AG08395 (cell line): ENCODE measurements at regions not wholly inside any gene's neighbourhood (a gene's known extent, or its start where the extent isn't known, plus 50 kb on each side); places are given as distances from the start of the nearest gene placed in this dataset.

Source experiments
- DNase-seq: peaks from one replicate; pipeline ENCODE4 v3.0.0; 2012; ENCODE audit warnings: mixed read lengths, low spot score

DNA sequence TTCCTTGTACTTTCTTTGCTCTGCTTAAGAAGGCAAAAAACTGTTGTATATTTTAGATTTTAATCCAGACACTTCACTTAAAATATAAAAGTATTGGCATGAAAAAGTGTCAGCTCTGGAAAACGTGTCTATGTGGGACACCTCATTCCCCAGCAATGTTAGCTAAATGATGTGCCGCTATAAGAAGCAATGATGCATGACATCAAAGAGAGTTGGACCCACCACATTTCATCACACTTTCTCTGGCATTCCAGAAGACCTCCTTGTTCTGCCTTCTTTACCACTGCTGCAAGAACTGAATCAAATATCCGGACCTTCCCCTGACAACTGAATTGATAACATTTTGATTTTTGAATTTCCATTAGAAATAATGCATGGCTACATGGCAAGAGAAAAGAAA lies 242.4 kb upstream of the TANK start:
- no peak for DNase-seq

DNA sequence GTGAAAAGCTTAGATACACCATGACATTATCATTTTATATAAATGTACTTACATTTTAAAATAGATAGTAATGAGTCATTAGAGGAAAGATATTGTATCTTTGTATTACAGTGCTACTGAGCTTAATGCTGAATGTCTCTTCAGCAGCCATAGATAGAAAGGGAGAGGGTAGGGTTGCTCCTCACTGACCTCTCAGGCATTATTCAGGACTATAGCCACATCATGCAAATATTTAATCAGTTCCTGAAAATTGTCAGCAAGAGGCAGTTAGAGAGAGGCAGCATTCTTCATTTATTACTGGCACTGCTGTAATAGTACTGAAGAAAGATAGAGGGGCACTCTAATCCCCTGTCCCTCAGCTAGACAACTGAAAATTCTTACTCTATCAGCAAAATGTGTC lies 242.0 kb upstream of the TANK start:
- no peak for DNase-seq

DNA sequence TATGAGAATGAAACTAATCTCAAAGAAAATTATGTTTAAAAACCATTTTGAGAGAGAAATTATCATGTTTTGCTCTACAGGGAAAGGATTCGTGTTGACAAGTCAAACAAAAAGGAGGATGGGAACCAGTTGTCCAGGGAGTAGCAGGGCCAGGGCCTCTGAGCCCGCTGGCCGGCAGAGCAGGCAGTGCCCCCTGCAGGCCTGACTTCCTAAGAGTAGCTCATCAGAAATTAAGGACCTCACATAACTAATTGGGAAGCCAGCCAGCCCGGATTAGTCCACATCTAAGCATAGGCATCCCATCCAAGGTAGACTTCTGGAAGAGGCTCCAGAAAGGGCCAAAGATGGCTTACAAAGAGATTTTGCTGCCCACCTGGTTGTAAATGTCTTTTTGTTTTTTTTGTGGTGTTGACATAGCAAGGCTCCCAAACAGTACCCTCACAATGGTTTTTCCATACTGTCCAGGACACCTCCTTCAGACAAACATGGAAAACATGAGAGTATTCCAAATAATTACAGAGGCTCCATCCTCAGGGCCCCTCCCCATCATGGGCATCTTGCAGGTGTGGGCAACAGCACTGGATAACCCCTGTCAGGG lies 241.2 kb upstream of the TANK start:
- peak; percentile 14 for DNase-seq

DNA sequence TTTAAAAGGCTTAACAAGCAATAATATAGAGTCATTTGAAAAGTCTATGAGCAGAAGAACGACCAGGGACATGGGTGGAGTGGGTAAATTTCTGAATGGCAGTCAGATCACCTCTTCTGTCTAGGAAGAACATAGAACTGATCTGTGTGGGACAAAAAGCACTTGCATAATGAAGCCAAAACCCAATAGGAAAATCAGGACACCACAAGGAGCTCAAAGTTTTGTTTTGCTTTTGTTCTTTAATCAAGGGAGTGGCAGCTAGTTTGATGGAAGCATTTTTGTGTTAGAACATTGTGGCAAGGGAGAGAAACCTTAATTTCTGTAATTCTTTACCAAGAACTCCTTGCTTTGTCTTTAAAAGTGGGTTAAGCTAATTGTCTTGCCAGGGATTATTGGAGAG lies 240.2 kb upstream of the TANK start:
- no peak for DNase-seq

DNA sequence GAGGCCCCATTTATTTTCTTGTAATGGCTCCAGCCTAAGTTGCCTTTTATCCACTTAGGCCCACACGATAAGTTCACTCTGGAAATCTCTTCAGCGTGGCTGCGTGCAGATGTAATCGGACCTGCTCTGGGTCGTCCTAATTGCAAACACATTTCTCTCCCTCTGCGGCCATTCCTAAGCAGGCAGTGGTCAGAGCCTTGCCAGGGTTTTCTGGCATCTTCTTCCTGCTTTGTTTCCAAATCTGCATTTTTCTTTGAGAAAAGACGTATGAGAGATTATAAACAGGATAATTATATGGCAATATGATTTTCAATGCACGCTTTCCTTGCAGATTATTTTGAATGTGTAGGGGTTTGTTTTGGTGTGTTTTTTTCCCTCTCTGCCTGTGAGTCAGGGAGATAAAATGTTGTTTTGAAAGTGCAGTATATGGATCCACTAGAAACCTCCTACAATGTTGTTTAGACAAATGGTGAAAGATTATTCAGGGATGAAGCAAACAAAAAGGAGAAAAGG lies 239.4 kb upstream of the TANK start:
- DNase-seq: peak; percentile 93

DNA sequence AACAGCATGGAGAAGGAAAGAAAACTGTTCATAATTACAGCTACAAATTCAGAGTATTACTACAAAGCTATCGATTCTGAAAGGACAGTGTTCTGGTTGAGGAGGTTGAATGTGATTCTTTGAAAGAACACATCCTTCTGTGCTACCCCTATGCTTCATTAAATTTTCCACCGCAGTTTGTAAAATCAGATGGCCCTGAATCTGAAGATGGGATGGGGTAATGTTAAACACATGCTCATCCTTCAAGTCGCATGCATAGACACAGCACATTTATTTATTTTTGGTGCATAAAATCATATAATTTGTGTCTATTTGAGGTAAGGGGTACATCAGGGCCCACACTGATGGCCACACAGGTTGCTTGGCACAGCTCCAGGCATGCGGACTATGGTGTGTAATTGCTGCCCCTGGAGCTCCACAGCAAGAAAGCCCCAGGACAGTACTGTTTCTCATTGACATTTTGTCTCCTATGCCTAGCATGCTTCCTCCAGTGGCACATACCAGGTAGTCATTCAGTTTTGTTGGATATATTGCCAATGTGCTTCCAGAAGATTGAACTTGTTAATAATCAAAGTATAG lies 238.8 kb upstream of the TANK start:
- DNase-seq: no peak

DNA sequence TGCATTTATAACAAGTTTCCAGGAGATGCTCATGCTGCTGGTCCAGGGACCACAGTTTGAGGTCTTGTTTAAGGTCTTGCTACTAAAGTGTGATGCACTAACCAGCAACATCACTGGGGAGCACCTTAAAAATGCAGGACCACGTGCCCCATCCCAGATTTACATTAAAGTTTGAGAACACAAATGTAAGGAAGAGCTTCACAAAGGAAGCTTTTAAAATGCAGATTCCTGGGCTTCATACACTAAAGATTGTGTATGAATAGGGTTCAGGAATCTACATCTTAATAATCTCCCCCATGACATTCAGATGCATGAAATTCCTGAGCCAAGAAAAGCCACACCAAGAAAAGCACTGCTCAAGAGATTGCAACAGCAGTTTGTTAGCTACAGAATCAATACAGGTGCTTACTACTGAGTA lies 235.3 kb upstream of the TANK start:
- DNase-seq: no peak

DNA sequence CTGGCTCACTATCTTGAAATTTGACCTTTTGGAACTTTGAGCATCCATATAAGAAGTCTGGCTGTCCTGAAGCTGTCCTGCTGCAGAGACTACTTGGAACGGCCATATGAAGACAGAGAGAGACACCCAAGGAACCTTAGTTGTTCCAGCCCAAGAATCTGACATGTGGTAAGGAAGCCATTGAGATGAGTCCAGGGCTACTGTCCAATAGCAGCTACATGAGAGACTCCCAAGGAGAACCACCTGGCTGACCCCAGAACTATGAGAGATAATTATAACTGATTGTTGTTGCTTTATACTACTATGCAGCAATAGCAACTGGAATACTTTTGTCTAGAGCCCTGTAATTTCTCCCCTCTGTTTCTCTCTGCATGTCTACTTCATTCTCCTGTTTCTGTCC lies 234.3 kb upstream of the TANK start:
- DNase-seq: no peak

DNA sequence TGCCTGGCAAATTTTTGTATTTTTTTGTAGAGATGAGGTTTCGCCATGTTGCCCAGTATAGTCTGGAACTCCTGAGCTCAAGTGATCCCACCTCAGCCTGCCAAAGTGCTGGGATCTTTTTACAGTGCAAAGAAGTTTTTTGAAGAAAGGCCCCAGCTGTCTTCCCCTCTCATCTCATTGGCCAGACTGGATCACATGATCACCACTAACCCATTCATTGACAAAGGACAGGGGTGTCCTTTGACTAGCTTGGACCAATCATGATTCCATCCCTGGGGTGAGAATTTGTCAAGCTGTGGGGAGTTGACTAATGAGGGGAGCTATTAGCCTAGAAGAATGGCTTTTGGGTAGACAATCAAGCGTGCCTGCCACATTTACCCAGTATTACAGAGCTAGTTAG lies 232.9 kb upstream of the TANK start:
- no peak for DNase-seq

DNA sequence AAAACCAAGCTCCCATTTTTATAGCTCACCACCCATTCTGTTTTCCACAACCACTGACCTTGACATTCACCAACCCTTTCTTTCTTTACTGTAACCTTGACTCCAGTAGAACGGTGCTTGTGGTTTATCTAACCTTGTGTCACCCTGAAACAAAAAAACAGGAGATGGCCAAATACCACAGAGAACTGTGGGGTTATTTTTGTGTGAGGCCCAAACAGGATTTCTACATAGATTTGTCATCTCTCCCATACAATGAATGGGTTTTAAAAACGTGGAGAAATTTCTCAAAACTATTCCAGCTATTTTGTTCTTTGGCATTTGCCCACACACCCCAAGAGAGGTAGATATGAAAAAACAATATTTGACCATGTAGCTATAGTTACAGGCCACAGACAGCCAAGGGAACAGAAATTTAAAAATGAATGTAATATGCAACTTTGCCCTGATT lies 231.3 kb upstream of the TANK start:
- DNase-seq: peak; percentile 80

DNA sequence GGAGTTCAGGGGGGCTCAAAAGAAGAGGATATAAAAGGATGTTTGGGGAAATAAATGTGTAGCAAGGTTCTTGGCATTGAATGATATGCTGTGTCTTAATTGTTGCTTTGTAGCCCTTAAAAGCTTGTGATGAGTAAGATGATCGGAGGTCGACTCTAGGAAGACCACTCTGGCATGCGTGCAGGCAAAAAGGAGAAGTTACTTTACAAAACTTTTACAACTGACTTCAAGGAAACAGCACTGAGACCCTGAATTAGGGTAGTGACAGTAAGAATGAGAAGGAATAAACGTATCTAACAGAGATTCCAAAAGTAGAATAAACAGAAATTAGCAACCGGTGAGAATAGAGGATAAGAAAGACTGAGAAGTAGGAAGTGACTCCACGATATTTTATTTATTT lies 228.7 kb upstream of the TANK start:
- no peak for DNase-seq

DNA sequence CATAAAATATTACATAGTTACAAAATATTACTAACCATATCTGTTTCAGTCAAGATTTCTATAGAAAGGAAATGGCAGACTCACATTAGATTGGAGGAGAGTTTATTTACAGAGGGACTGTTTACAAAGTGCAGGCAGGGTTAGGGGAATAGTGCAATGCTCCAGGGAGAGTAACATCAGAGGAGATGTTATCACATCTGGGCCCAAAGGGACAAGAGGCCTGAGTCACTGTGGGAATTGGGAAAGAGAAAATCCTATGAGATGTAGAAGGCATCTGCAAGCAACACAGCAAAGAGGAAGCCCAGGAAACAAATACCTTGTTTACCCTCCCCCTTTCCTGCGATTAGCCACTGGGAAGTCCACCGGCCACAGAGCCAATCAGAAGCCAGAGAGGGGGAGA lies 227.3 kb upstream of the TANK start:
- DNase-seq: peak; percentile 72

DNA sequence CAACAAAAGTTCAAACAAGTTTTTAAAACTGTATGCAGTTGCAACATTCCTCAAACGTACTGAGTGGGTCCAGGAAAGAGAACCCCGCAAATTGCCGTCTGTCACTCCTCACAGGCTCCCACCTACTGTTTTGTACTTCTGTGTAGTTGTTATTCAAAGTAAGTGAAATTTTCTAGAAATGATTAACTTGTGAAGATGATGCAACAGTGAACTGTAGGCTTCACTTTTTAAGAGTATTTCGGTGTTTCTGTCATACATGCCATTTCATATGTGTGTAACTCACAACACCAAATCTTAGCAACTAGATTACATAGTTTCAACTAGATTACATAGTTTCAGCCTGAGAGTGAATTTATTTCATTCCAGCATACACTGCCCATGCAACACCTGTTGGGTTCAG lies 226.0 kb upstream of the TANK start:
- no peak for DNase-seq

DNA sequence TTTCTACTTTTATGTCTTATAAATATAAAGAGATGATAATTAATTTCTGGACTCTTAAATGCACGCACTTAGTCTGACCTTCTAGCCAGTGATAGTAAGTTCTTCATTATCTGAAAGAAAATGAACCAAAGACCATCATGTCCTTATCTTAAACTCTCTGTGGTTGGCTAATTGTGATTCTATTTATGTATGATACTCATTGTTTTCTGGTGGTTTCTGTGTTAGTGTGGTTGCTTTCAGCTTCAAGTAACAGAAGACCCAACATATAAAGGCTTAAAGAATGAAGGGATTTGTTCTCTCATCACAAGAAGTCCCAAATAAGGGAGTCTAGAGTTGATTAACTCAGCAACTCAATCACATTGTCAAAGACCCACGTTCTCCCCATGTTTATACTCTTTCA lies 225.2 kb upstream of the TANK start:
- DNase-seq: no peak

DNA sequence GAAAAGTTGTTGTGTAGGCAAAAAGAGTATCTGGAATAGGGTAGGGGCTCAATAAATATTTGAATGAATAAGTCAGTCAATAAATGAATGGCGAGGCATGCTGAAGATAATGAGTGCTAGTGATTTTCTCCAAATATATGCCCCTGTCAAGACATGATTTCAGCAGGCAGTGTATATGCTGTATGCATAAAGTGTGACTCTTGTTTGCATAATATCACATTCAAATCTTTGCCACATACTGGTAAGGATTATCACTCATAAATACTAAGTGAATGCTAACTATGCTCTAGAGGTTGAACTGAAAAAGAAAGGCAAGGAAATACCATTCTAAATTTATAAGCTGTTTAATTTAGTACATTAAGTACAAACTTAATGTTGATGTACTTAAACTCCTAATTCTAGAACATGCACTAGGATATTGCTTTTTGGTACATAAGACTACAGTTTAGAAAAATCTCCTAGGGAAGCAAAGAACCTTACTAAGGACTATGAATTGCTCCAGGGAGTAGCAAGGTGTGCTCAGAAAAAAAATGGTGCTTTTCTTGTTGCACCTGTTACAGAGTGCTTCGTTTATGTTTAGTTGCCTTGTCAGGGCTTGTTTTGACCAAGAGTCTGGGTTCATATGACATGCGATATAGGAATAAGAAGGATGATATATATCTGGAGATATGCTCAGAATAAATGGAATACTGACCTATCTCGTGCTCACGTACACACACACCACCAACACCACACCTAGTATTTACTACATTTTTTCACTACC lies 224.0 kb upstream of the TANK start:
- no peak for DNase-seq

DNA sequence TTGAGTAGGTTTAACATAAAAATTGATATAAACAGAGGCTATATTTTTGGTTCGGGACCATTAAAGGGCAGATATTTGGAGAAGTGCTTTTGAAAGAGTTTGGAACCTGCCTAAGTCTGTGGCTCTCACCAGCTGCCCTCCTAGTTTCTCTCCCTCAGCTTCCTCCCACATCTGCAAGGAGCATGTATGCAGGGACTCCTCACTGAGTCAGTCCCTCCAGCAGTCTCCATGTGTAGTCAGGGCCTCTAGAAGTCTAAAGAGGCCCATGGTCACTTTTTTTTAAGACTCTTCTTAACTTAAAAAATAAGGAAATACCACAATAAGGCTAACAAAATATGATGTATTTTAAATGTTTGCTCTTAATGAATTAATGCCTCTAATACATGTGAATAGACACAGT lies 220.0 kb upstream of the TANK start:
- peak; percentile 26 for DNase-seq

DNA sequence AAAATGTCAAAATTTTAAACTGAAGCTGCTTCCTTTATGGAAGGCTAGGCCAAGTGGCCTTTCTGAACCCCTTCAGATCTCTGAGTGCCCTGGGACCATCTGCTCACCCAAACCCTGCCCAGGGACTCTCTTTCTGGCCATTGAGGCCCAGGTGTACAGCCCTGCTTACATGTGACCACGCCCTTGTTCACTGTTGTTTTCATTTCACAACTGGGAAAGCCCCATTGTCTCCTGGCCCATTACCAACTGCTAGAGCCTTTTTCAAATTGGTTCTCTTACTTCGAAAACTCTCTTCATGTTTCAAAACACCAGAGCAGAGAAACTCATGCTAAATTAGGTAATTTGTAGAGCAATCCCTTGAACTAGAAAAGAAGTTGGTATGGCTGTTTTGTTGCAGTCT lies 219.5 kb upstream of the TANK start:
- DNase-seq: no peak

DNA sequence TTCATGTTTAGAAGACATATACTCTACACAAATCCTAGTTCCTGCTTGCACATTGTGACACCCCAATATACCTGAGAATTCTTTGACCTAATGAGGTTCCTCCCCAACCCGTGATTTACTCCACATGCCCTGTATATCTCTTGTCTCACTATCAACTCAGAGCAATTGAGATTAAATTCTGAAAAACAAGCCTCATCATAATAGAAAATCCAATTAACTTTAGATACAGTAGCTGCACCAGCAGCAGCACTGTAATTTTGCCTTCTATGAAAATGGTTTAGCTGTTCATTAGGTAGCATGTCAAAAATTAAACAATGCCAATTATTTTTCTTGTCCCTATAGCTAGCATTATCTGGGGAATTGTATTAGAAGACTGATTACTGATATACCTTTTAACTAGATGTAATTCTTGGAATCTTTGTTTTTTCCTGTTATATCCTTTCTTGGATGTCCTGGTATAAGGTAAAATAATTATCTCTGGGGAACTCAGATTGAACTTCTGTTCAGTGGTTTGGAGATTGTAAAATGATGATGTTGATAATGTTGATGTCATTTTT lies 218.9 kb upstream of the TANK start:
- no peak for DNase-seq

DNA sequence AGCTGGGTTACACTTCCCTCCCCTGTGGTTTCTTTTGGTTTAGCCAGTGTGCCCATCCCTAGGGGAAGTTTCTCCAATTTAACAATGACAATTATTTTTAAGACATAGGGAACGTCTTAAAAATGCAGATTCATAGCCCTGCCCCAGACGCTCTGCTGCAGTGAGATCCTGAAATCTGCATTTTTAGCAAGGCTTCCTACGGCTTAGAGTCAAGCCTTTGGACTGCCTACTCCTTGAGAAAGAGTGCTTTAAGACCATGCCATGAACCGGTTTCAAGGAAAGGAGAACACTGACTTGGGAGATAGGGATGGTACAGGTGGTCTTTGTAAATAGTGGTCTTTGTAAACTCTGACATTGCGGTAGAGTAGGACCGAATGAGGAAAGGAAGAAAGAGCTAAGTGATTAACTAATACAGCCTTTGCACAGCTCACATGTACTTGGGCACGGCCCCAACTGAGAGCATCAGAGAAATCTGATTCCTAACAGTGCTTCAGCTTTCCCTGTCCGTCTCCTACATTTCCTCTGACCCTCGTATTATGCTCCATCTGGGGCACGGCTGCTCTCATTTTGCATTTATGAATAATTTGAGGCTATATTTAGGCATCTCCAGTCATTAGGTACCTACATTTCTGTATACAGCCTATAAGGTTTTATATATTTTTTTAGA lies 217.6 kb upstream of the TANK start:
- DNase-seq: no peak

DNA sequence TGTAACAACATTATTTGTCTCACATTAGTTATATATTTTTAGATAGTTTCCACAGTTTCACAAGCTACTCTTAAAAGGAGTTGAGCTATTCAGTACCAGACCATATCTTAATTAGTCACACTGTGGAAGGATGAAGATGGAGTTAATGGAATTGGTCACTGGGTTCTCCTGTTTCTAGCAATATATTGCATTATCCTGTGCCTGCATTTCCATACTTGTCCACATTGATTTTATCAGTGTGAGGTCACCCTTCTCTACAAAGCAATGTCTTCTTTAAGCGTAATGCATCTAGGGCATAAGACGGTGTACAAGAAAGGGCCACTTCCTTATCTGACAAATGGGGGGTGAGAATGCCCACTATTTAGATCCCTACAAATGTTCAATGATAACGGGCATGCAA lies 216.8 kb upstream of the TANK start:
- no peak for DNase-seq

DNA sequence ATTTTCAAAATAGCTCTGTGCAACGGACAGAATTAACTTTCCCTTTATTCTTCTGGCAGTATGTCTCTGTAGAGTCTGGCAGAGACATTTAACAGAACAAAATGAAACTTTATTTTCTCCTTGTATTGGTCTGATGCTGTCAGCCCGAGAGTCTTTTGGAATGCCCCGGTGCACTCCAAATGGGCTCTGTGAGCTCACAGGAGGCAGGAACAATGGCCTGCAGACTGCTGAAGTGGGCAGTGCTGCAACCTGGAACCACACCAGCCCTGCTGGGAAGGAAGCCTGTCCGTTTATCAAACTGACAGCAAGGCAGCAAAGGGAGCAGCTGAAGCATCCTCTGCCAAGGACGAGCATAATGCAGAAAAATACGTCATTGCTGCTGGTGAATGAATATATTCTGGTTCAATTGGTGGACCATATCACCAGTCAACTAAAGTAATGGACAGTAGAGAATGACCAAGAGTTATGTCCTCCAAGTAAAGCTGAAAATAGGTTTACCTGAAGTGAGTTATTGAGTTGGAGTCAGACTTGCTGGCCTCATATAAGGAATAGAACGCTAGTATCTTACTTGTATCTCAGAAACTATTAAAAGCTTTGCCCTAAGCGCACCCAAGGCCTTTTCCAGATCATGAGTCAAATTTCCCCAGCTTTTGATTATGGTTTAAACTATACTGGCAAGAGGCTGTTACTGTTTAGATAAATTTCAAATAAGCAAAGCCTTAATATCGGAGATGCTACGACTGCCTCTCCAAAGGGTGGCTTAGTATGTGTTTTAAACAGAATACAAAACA lies 207.6 kb upstream of the TANK start:
- peak; percentile 50 for DNase-seq

DNA sequence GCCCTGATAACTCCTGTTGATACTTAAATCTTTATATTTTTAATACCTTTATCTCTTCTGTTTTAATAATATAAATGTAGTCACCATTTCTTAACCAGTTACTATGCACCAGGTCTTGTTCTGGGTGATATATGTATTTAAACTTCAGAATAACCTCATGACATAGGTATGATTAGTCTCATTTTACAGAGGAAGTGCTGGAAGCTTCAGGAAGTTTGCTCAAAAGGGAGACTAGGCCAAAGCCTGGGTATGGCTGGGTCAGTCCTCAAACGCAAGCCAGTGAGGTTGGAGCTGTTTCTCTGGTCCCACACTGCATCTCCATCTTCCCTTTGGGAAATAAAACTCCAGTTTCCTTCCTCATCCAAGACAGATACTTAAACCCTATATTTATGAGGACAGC lies 204.7 kb upstream of the TANK start:
- no peak for DNase-seq
